ENCODE measurements at regions not wholly inside any gene's neighbourhood (a gene's known extent, or its start where the extent isn't known, plus 50 kb on each side); places are given as distances from the start of the nearest gene placed in this dataset.

GRCh38 chr15:72915843-72916242 lies 132.3 kb upstream of the ADPGK start:
- no peaks in the 10 kb centered on the region for H3K4me1 Mint-ChIP-seq
- H3K36me3 Mint-ChIP-seq, result no peaks in the 10 kb centered on the region
- no peak overlapping the region for H3K4me3 Mint-ChIP-seq
- no peak overlapping the region for H3K27ac Mint-ChIP-seq
- no peaks in the 10 kb centered on the region for H3K9me3 Mint-ChIP-seq
- H3K27me3 Mint-ChIP-seq, result peaks cover 2% of the 10 kb centered on the region

GRCh38 chr15:72912996-72913395 lies 129.4 kb upstream of the ADPGK start:
- H3K27ac Mint-ChIP-seq, result no peak overlapping the region
- no peaks in the 10 kb centered on the region for H3K36me3 Mint-ChIP-seq
- no peaks in the 10 kb centered on the region for H3K4me1 Mint-ChIP-seq
- H3K4me3 Mint-ChIP-seq, result no peak overlapping the region
- peaks cover 5% of the 10 kb centered on the region for H3K27me3 Mint-ChIP-seq
- no peaks in the 10 kb centered on the region for H3K9me3 Mint-ChIP-seq

GRCh38 chr15:72912121-72912520 lies 128.6 kb upstream of the ADPGK start:
- Mint-ChIP-seq H3K4me3 (no peak overlapping the region), H3K27ac (no peak overlapping the region), H3K27me3 (peaks cover 7% of the 10 kb centered on the region), H3K36me3 (no peaks in the 10 kb centered on the region), H3K9me3 (no peaks in the 10 kb centered on the region), H3K4me1 (no peaks in the 10 kb centered on the region)

- no peaks in the 10 kb centered on the region for H3K9me3 Mint-ChIP-seq
- no peaks in the 10 kb centered on the region for H3K4me1 Mint-ChIP-seq
- H3K4me3 Mint-ChIP-seq, result no peak overlapping the region
- no peaks in the 10 kb centered on the region for H3K36me3 Mint-ChIP-seq
- H3K27me3 Mint-ChIP-seq, result peaks cover 7% of the 10 kb centered on the region
- H3K27ac Mint-ChIP-seq, result no peak overlapping the region
Observed at GRCh38 chr15:72911626-72912025, 128.1 kb upstream of the ADPGK start.

- Mint-ChIP-seq H3K4me3 (no peak overlapping the region), H3K4me1 (no peaks in the 10 kb centered on the region), H3K36me3 (no peaks in the 10 kb centered on the region), H3K27ac (no peak overlapping the region), H3K9me3 (no peaks in the 10 kb centered on the region), H3K27me3 (peaks cover 5% of the 10 kb centered on the region)
Observed at GRCh38 chr15:72908713-72909112, 125.2 kb upstream of the ADPGK start.

- no peaks in the 10 kb centered on the region for H3K9me3 Mint-ChIP-seq
- H3K27ac Mint-ChIP-seq, result no peak overlapping the region
- no peaks in the 10 kb centered on the region for H3K4me1 Mint-ChIP-seq
- H3K36me3 Mint-ChIP-seq, result no peaks in the 10 kb centered on the region
- no peak overlapping the region for H3K4me3 Mint-ChIP-seq
- H3K27me3 Mint-ChIP-seq, result peaks cover 9% of the 10 kb centered on the region
Observed at GRCh38 chr15:72907733-72908132, 124.2 kb upstream of the ADPGK start.

GRCh38 chr15:72902919-72903260 lies 119.3 kb upstream of the ADPGK start:
- no peaks in the 10 kb centered on the region for H3K36me3 Mint-ChIP-seq

GRCh38 chr15:72902245-72902918 lies 118.8 kb upstream of the ADPGK start:
- H3K36me3 Mint-ChIP-seq, result no peaks in the 10 kb centered on the region
- no peak overlapping the region for H3K27ac Mint-ChIP-seq
- no peak overlapping the region for H3K4me3 Mint-ChIP-seq
- H3K27me3 Mint-ChIP-seq, result peaks cover 27% of the 10 kb centered on the region
- no peaks in the 10 kb centered on the region for H3K9me3 Mint-ChIP-seq
- H3K4me1 Mint-ChIP-seq, result no peaks in the 10 kb centered on the region

More at GRCh38 chr15:72902919-72903260, 119.3 kb upstream of the ADPGK start:
- peaks cover 28% of the 10 kb centered on the region for H3K27me3 Mint-ChIP-seq
- H3K4me3 Mint-ChIP-seq, result no peak overlapping the region
- no peaks in the 10 kb centered on the region for H3K4me1 Mint-ChIP-seq
- no peak overlapping the region for H3K27ac Mint-ChIP-seq
- H3K9me3 Mint-ChIP-seq, result no peaks in the 10 kb centered on the region

- H3K4me1 Mint-ChIP-seq, result no peaks in the 10 kb centered on the region
- H3K4me3 Mint-ChIP-seq, result no peak overlapping the region
- H3K27ac Mint-ChIP-seq, result no peak overlapping the region
- peaks cover 11% of the 10 kb centered on the region for H3K9me3 Mint-ChIP-seq
- H3K36me3 Mint-ChIP-seq, result no peaks in the 10 kb centered on the region
- peaks cover 14% of the 10 kb centered on the region for H3K27me3 Mint-ChIP-seq
Observed at GRCh38 chr15:72892986-72893385, 109.4 kb upstream of the ADPGK start.

GRCh38 chr15:72890043-72890442 lies 106.5 kb upstream of the ADPGK start:
- Mint-ChIP-seq H3K4me3 (no peak overlapping the region), H3K9me3 (peaks cover 12% of the 10 kb centered on the region), H3K27ac (no peak overlapping the region), H3K27me3 (peaks cover 5% of the 10 kb centered on the region), H3K4me1 (no peaks in the 10 kb centered on the region), H3K36me3 (no peaks in the 10 kb centered on the region)

- no peaks in the 10 kb centered on the region for H3K4me1 Mint-ChIP-seq
- H3K27me3 Mint-ChIP-seq, result peaks cover 4% of the 10 kb centered on the region
- H3K9me3 Mint-ChIP-seq, result peaks cover 15% of the 10 kb centered on the region
- no peaks in the 10 kb centered on the region for H3K36me3 Mint-ChIP-seq
- no peak overlapping the region for H3K27ac Mint-ChIP-seq
- no peak overlapping the region for H3K4me3 Mint-ChIP-seq
Observed at GRCh38 chr15:72889545-72889944, 106.0 kb upstream of the ADPGK start.

- H3K36me3 Mint-ChIP-seq, result no peaks in the 10 kb centered on the region
- peaks cover 9% of the 10 kb centered on the region for H3K9me3 Mint-ChIP-seq
- H3K4me3 Mint-ChIP-seq, result no peak overlapping the region
- no peaks in the 10 kb centered on the region for H3K4me1 Mint-ChIP-seq
- H3K27ac Mint-ChIP-seq, result no peak overlapping the region
- peaks cover 4% of the 10 kb centered on the region for H3K27me3 Mint-ChIP-seq
Observed at GRCh38 chr15:72888811-72889210, 105.3 kb upstream of the ADPGK start.

- peaks cover 4% of the 10 kb centered on the region for H3K27me3 Mint-ChIP-seq
- no peaks in the 10 kb centered on the region for H3K4me1 Mint-ChIP-seq
- H3K4me3 Mint-ChIP-seq, result no peak overlapping the region
- H3K9me3 Mint-ChIP-seq, result peaks cover 9% of the 10 kb centered on the region
- H3K36me3 Mint-ChIP-seq, result no peaks in the 10 kb centered on the region
- no peak overlapping the region for H3K27ac Mint-ChIP-seq
Observed at GRCh38 chr15:72888211-72888610, 104.7 kb upstream of the ADPGK start.

- peaks cover 3% of the 10 kb centered on the region for H3K36me3 Mint-ChIP-seq
- H3K27ac Mint-ChIP-seq, result no peak overlapping the region
- H3K9me3 Mint-ChIP-seq, result peaks cover 16% of the 10 kb centered on the region
- no peaks in the 10 kb centered on the region for H3K4me1 Mint-ChIP-seq
- no peak overlapping the region for H3K4me3 Mint-ChIP-seq
- H3K27me3 Mint-ChIP-seq, result peaks cover 3% of the 10 kb centered on the region
Observed at GRCh38 chr15:72887376-72887775, 103.8 kb upstream of the ADPGK start.

GRCh38 chr15:72884311-72884710 lies 100.8 kb upstream of the ADPGK start:
- Mint-ChIP-seq H3K27ac (no peak overlapping the region), H3K9me3 (peaks cover 19% of the 10 kb centered on the region), H3K27me3 (peaks cover 12% of the 10 kb centered on the region), H3K36me3 (peaks cover 3% of the 10 kb centered on the region), H3K4me3 (no peak overlapping the region), H3K4me1 (no peaks in the 10 kb centered on the region)

GRCh38 chr15:72873379-72874233 lies 90.0 kb upstream of the ADPGK start:
- no peak overlapping the region for H3K27ac Mint-ChIP-seq
- H3K27me3 Mint-ChIP-seq, result peaks cover 5% of the 10 kb centered on the region
- no peak overlapping the region for H3K4me3 Mint-ChIP-seq
- H3K9me3 Mint-ChIP-seq, result peaks cover 4% of the 10 kb centered on the region
- no peaks in the 10 kb centered on the region for H3K36me3 Mint-ChIP-seq
- H3K4me1 Mint-ChIP-seq, result no peaks in the 10 kb centered on the region

Measured in activated naive CD4-positive, alpha-beta T cell treated with anti-CD3 and anti-CD28 coated beads, Interleukin-2, amount 50 U/mL, for 24 hours (primary cell).